ENCODE measurements at regions not wholly inside any gene's neighbourhood (a gene's known extent, or its start where the extent isn't known, plus 50 kb on each side); places are given as distances from the start of the nearest gene placed in this dataset.

DNA sequence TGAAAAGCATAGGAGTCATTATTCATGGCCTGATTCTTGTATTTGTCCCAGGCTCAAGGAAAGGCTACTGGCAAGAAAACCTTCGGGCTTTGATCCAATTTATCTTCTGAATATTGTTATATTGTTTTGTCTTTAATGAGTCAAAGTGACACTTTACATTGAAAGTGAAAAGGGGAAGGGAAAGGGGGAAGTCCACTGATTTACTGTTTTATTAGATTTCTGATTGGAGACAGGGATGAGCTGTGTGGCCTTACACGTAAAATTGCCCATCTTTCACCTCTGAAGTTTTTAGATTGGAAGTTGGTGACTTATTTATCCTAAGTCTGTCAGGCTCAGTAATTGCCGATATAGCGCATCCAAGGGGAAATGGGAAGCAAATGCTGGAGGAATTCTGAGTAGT is 843.8 kb upstream of the LRRTM1 start:
- no peaks in the 10 kb centered on the region for H3K79me2 ChIP-seq (ENCODE audit: control insufficient read depth, insufficient read depth, low read length)
- FAIRE-seq (no peak), DNase-seq (ENCODE audit: low read depth, low spot score) (no peak)
- no peak overlapping the region for H2AFZ ChIP-seq (ENCODE audit: control insufficient read depth, low read length)
- no peak overlapping the region for H3K4me3 ChIP-seq (ENCODE audit: control insufficient read depth in 2 of 3, extremely low read depth in 1 of 3, insufficient read depth in 2 of 3, low read depth in 1 of 3, low read length in 3 of 3)
- H3K9ac ChIP-seq (ENCODE audit: control insufficient read depth, extremely low read depth, insufficient read depth, low read length): no peak overlapping the region
- H3K9me1 ChIP-seq (ENCODE audit: control insufficient read depth, extremely low read depth, insufficient read depth, low read length): no peaks in the 10 kb centered on the region
- H3K27me3 ChIP-seq (ENCODE audit: control insufficient read depth, extremely low read depth, insufficient read depth, low read length): no peaks in the 10 kb centered on the region
- no peaks in the 10 kb centered on the region for H4K20me1 ChIP-seq (ENCODE audit: control insufficient read depth, extremely low read depth, insufficient read depth, low read length)
- H3K4me1 ChIP-seq (ENCODE audit: control insufficient read depth, extremely low read depth, insufficient read depth, low read length): no peaks in the 10 kb centered on the region
- no peaks in the 10 kb centered on the region for H3K9me3 ChIP-seq (ENCODE audit: control insufficient read depth, low read depth, low read length)
- H3K36me3 ChIP-seq (ENCODE audit: control insufficient read depth in 2 of 2, extremely low read depth in 1 of 2, insufficient read depth in 2 of 2, low read length in 2 of 2): no peaks in the 10 kb centered on the region
- no peak overlapping the region for H3K4me2 ChIP-seq (ENCODE audit: control insufficient read depth, extremely low read depth, insufficient read depth, low read depth, low read length)
- H3K27ac ChIP-seq (ENCODE audit: control insufficient read depth, insufficient read depth, low read length): no peak overlapping the region
- no peak for TF ChIP-seq EZH2 (IDR thresholded peaks at IDR 0.05; ENCODE audit: low read length)
- TF ChIP-seq, protein P1, sequence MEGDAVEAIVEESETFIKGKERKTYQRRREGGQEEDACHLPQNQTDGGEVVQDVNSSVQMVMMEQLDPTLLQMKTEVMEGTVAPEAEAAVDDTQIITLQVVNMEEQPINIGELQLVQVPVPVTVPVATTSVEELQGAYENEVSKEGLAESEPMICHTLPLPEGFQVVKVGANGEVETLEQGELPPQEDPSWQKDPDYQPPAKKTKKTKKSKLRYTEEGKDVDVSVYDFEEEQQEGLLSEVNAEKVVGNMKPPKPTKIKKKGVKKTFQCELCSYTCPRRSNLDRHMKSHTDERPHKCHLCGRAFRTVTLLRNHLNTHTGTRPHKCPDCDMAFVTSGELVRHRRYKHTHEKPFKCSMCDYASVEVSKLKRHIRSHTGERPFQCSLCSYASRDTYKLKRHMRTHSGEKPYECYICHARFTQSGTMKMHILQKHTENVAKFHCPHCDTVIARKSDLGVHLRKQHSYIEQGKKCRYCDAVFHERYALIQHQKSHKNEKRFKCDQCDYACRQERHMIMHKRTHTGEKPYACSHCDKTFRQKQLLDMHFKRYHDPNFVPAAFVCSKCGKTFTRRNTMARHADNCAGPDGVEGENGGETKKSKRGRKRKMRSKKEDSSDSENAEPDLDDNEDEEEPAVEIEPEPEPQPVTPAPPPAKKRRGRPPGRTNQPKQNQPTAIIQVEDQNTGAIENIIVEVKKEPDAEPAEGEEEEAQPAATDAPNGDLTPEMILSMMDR (optimal IDR thresholded peaks at IDR 0.05 in 1 of 3, IDR thresholded peaks at IDR 0.05 in 1 of 3, conservative IDR thresholded peaks at IDR 0.05 in 1 of 3; ENCODE audit: extremely low read depth in 1 of 3, insufficient read depth in 2 of 3, low read length in 3 of 3): no peak
- dilution Hi-C loops (cut with MboI; ENCODE audit: extremely low pct_ligation_motif_present, low sequenced_read_pairs): no loop called here

- Histone ChIP-seq H3K27ac (ENCODE audit: control insufficient read depth, insufficient read depth, low read length) (no peak overlapping the region), H3K9me1 (ENCODE audit: control insufficient read depth, extremely low read depth, insufficient read depth, low read length) (no peaks in the 10 kb centered on the region), H3K4me1 (ENCODE audit: control insufficient read depth, extremely low read depth, insufficient read depth, low read length) (no peaks in the 10 kb centered on the region), H3K9ac (ENCODE audit: control insufficient read depth, extremely low read depth, insufficient read depth, low read length) (no peak overlapping the region), H3K4me3 (ENCODE audit: control insufficient read depth in 2 of 3, extremely low read depth in 1 of 3, insufficient read depth in 2 of 3, low read depth in 1 of 3, low read length in 3 of 3) (no peak overlapping the region), H3K79me2 (ENCODE audit: control insufficient read depth, insufficient read depth, low read length) (no peaks in the 10 kb centered on the region), H3K36me3 (ENCODE audit: control insufficient read depth in 2 of 2, extremely low read depth in 1 of 2, insufficient read depth in 2 of 2, low read length in 2 of 2) (no peaks in the 10 kb centered on the region), H4K20me1 (ENCODE audit: control insufficient read depth, extremely low read depth, insufficient read depth, low read length) (no peaks in the 10 kb centered on the region), H3K9me3 (ENCODE audit: control insufficient read depth, low read depth, low read length) (peaks cover 2% of the 10 kb centered on the region), H3K27me3 (ENCODE audit: control insufficient read depth, extremely low read depth, insufficient read depth, low read length) (no peaks in the 10 kb centered on the region), H3K4me2 (ENCODE audit: control insufficient read depth, extremely low read depth, insufficient read depth, low read depth, low read length) (no peak overlapping the region), H2AFZ (ENCODE audit: control insufficient read depth, low read length) (no peak overlapping the region)
- FAIRE-seq (no peak), DNase-seq (ENCODE audit: low read depth, low spot score) (no peak)
- dilution Hi-C loops (cut with MboI; ENCODE audit: extremely low pct_ligation_motif_present, low sequenced_read_pairs): no loop called here
- TF ChIP-seq, protein P1 (optimal IDR thresholded peaks at IDR 0.05 in 1 of 3, IDR thresholded peaks at IDR 0.05 in 1 of 3, conservative IDR thresholded peaks at IDR 0.05 in 1 of 3; ENCODE audit: extremely low read depth in 1 of 3, insufficient read depth in 2 of 3, low read length in 3 of 3): no peak
- TF ChIP-seq EZH2 (IDR thresholded peaks at IDR 0.05; ENCODE audit: low read length): no peak
These were observed 831.7 kb upstream of the LRRTM1 start for GRCh38 chr2:81136296-81136695.
